GM10266 (cell line): ENCODE measurements at regions not wholly inside any gene's neighbourhood (a gene's known extent, or its start where the extent isn't known, plus 50 kb on each side); places are given as distances from the start of the nearest gene placed in this dataset.

Experiments used
- DNase-seq: peaks from one replicate; pipeline ENCODE4 v3.0.0; 2012; ENCODE audit errors: extremely low spot score
- CTCF ChIP-seq: IDR thresholded peaks from 2 replicates; pipeline ENCODE4 v1.5.1; 2012; ENCODE audit warnings: mild to moderate bottlenecking, low read depth; ENCODE audit not compliant: control insufficient read depth, insufficient read depth; ENCODE audit errors: missing control alignments

GRCh38 chr2:19189391-19189790 is 169.0 kb downstream of the OSR1 start:
- no peak for TF ChIP-seq CTCF
- no peak for DNase-seq

- no peak for DNase-seq
- TF ChIP-seq CTCF = no peak
Observed at GRCh38 chr2:19187323-19188020, 171.0 kb downstream of the OSR1 start.

GRCh38 chr2:19185086-19185485 is 173.3 kb downstream of the OSR1 start:
- no peak for TF ChIP-seq CTCF
- DNase-seq = no peak

GRCh38 chr2:19178175-19178574 is 180.2 kb downstream of the OSR1 start:
- DNase-seq = no peak
- no peak for TF ChIP-seq CTCF

- TF ChIP-seq CTCF = no peak
- no peak for DNase-seq
Observed at GRCh38 chr2:19176977-19177376, 181.4 kb downstream of the OSR1 start.

- TF ChIP-seq CTCF = no peak
- no peak for DNase-seq
Observed at GRCh38 chr2:19176172-19176852, 182.1 kb downstream of the OSR1 start.

- no peak for TF ChIP-seq CTCF
- no peak for DNase-seq
Observed at GRCh38 chr2:19174176-19174575, 184.2 kb downstream of the OSR1 start.
